ENCODE measurements at regions not wholly inside any gene's neighbourhood (a gene's known extent, or its start where the extent isn't known, plus 50 kb on each side); places are given as distances from the start of the nearest gene placed in this dataset.

- H3K4me3 ChIP-seq: no peak overlapping the region
- H3K36me3 ChIP-seq: no peaks in the 10 kb centered on the region
- intact Hi-C loops (cut with micrococcal nuclease): no loop called here
- no peaks in the 10 kb centered on the region for H3K9me3 ChIP-seq (replicated peaks)
- no peaks in the 10 kb centered on the region for H3K27me3 ChIP-seq (ENCODE audit: low read depth)
- DNase-seq: no peak
- TF ChIP-seq CTCF (IDR thresholded peaks at IDR 0.05; ENCODE audit: borderline replicate concordance): no peak
- peaks cover 80% of the 10 kb centered on the region for H3K4me1 ChIP-seq
- no peak overlapping the region for H3K27ac ChIP-seq (replicated peaks)
Observed at GRCh38 chr6:167679790-167680604, 146.7 kb upstream of the AFDN start.

GRCh38 chr6:167680605-167681149, 146.0 kb upstream of the AFDN start:
- DNase-seq: no peak
- H3K9me3 ChIP-seq (replicated peaks): no peaks in the 10 kb centered on the region
- TF ChIP-seq CTCF (IDR thresholded peaks at IDR 0.05; ENCODE audit: borderline replicate concordance): no peak
- no peaks in the 10 kb centered on the region for H3K27me3 ChIP-seq (ENCODE audit: low read depth)
- intact Hi-C loops (cut with micrococcal nuclease): no loop called here
- H3K4me1 ChIP-seq: peaks cover 78% of the 10 kb centered on the region
- no peak overlapping the region for H3K27ac ChIP-seq (replicated peaks)
- no peak overlapping the region for H3K4me3 ChIP-seq
- no peaks in the 10 kb centered on the region for H3K36me3 ChIP-seq

GRCh38 chr6:167682125-167682524, 144.6 kb upstream of the AFDN start:
- Histone ChIP-seq H3K4me1 (peaks cover 67% of the 10 kb centered on the region), H3K27ac (replicated peaks) (peak overlapping the region; percentile 82), H3K9me3 (replicated peaks) (no peaks in the 10 kb centered on the region), H3K4me3 (no peak overlapping the region), H3K27me3 (ENCODE audit: low read depth) (no peaks in the 10 kb centered on the region), H3K36me3 (no peaks in the 10 kb centered on the region)
- TF ChIP-seq CTCF (IDR thresholded peaks at IDR 0.05; ENCODE audit: borderline replicate concordance): no peak
- intact Hi-C loops (cut with micrococcal nuclease): no loop called here
- DNase-seq: no peak

GRCh38 chr6:167682546-167683027, 144.1 kb upstream of the AFDN start:
- Histone ChIP-seq H3K4me1 (peaks cover 62% of the 10 kb centered on the region), H3K36me3 (no peaks in the 10 kb centered on the region), H3K27ac (replicated peaks) (peak overlapping the region; percentile 82), H3K4me3 (peak overlapping the region; percentile 24), H3K9me3 (replicated peaks) (no peaks in the 10 kb centered on the region), H3K27me3 (ENCODE audit: low read depth) (no peaks in the 10 kb centered on the region)
- DNase-seq: no peak
- intact Hi-C loops (cut with micrococcal nuclease): no loop called here
- TF ChIP-seq CTCF (IDR thresholded peaks at IDR 0.05; ENCODE audit: borderline replicate concordance): no peak

GRCh38 chr6:167683028-167683862, 143.5 kb upstream of the AFDN start:
- peaks cover 56% of the 10 kb centered on the region for H3K4me1 ChIP-seq
- H3K36me3 ChIP-seq: no peaks in the 10 kb centered on the region
- no peaks in the 10 kb centered on the region for H3K9me3 ChIP-seq (replicated peaks)
- no peaks in the 10 kb centered on the region for H3K27me3 ChIP-seq (ENCODE audit: low read depth)
- H3K4me3 ChIP-seq: peak overlapping the region; percentile 24
- H3K27ac ChIP-seq (replicated peaks): peak overlapping the region; percentile 82
- no peak for TF ChIP-seq CTCF (IDR thresholded peaks at IDR 0.05; ENCODE audit: borderline replicate concordance)
- DNase-seq: peak; percentile 65
- intact Hi-C loops (cut with micrococcal nuclease): no loop called here

Measured in left ventricle myocardium inferior (tissue), 1 donor.